ENCODE measurements at regions not wholly inside any gene's neighbourhood (a gene's known extent, or its start where the extent isn't known, plus 50 kb on each side); places are given as distances from the start of the nearest gene placed in this dataset.
"Not testable (repeated sequence)": the region's sequence is repeated elsewhere in the genome, so short reads cannot be mapped to it uniquely, and the experiment has no call there.

GRCh38 chr6:27800731-27801373, 111.3 kb downstream of the OR2B2 start:
- Histone ChIP-seq H3K9me3 (ENCODE audit: control insufficient read depth in 2 of 2, insufficient read depth in 1 of 2, low read depth in 1 of 2, low read length in 1 of 2) (no peaks in the 10 kb centered on the region), H3K27ac (ENCODE audit: low read depth in 1 of 3, low read length in 2 of 3) (no peak overlapping the region), H3K4me3 (ENCODE audit: low read depth in 1 of 3, low read length in 3 of 3) (no peak overlapping the region), H3K27me3 (ENCODE audit: control insufficient read depth in 3 of 3, insufficient read depth in 3 of 3, low read length in 3 of 3) (no peaks in the 10 kb centered on the region), H3K36me3 (ENCODE audit: control insufficient read depth in 3 of 3, insufficient read depth in 2 of 3, low read depth in 1 of 3, low read length in 3 of 3) (no peaks in the 10 kb centered on the region), H3K4me1 (ENCODE audit: control insufficient read depth in 3 of 3, insufficient read depth in 2 of 3, low read depth in 1 of 3, low read length in 2 of 3) (no peaks in the 10 kb centered on the region)
- DNase-seq (no peak), FAIRE-seq (no peak)
- WGBS, 3 donors = 80 to 94% (median 91%) methylated on average over 2 of the region's 2 CpGs

- FAIRE-seq (no peak), DNase-seq (no peak)
- Histone ChIP-seq H3K36me3 (ENCODE audit: control insufficient read depth in 3 of 3, insufficient read depth in 2 of 3, low read depth in 1 of 3, low read length in 3 of 3) (no peaks in the 10 kb centered on the region), H3K4me1 (ENCODE audit: control insufficient read depth in 3 of 3, insufficient read depth in 2 of 3, low read depth in 1 of 3, low read length in 2 of 3) (peaks cover 0 to 24% (median 4%) of the 10 kb centered on the region in 3 donors), H3K27ac (ENCODE audit: low read depth in 1 of 3, low read length in 2 of 3) (no peak overlapping the region), H3K27me3 (ENCODE audit: control insufficient read depth in 3 of 3, insufficient read depth in 3 of 3, low read length in 3 of 3) (no peaks in the 10 kb centered on the region), H3K4me3 (ENCODE audit: low read depth in 1 of 3, low read length in 3 of 3) (no peak overlapping the region), H3K9me3 (ENCODE audit: control insufficient read depth in 2 of 2, insufficient read depth in 1 of 2, low read depth in 1 of 2, low read length in 1 of 2) (no peaks in the 10 kb centered on the region)
- 63 to 88% (median 80%) methylated on average over 1 of the region's 1 CpG for WGBS, 3 donors
These were observed 114.2 kb downstream of the OR2B2 start for GRCh38 chr6:27797960-27798359.

GRCh38 chr6:27796736-27797481, 115.3 kb downstream of the OR2B2 start:
- H3K9me3 ChIP-seq (ENCODE audit: control insufficient read depth in 2 of 2, insufficient read depth in 1 of 2, low read depth in 1 of 2, low read length in 1 of 2); H3K36me3 ChIP-seq (ENCODE audit: control insufficient read depth in 3 of 3, insufficient read depth in 2 of 3, low read depth in 1 of 3, low read length in 3 of 3); H3K4me3 ChIP-seq (ENCODE audit: low read depth in 1 of 3, low read length in 3 of 3); H3K27me3 ChIP-seq (ENCODE audit: control insufficient read depth in 3 of 3, insufficient read depth in 3 of 3, low read length in 3 of 3); FAIRE-seq; DNase-seq; H3K27ac ChIP-seq (ENCODE audit: low read depth in 1 of 3, low read length in 2 of 3): not testable (repeated sequence)
- peaks cover 0 to 24% (median 4%) of the 10 kb centered on the region in 3 donors for H3K4me1 ChIP-seq (ENCODE audit: control insufficient read depth in 3 of 3, insufficient read depth in 2 of 3, low read depth in 1 of 3, low read length in 2 of 3)
- 92 to 94% (median 92%) methylated on average over 8 of the region's 8 CpGs for WGBS, 3 donors

- peak; percentile 95 for DNase-seq
- peaks cover 0 to 30% (median 4%) of the 10 kb centered on the region in 3 donors for H3K4me1 ChIP-seq (ENCODE audit: control insufficient read depth in 3 of 3, insufficient read depth in 2 of 3, low read depth in 1 of 3, low read length in 2 of 3)
- H3K27ac ChIP-seq (ENCODE audit: low read depth in 1 of 3, low read length in 2 of 3) = no peak overlapping the region
- no peak overlapping the region for H3K4me3 ChIP-seq (ENCODE audit: low read depth in 1 of 3, low read length in 3 of 3)
- FAIRE-seq = no peak
- H3K27me3 ChIP-seq (ENCODE audit: control insufficient read depth in 3 of 3, insufficient read depth in 3 of 3, low read length in 3 of 3) = no peaks in the 10 kb centered on the region
- 1 to 6% (median 5%) methylated on average over 5 of the region's 5 CpGs for WGBS, 3 donors
- H3K36me3 ChIP-seq (ENCODE audit: control insufficient read depth in 3 of 3, insufficient read depth in 2 of 3, low read depth in 1 of 3, low read length in 3 of 3) = no peaks in the 10 kb centered on the region
- H3K9me3 ChIP-seq (ENCODE audit: control insufficient read depth in 2 of 2, insufficient read depth in 1 of 2, low read depth in 1 of 2, low read length in 1 of 2) = no peaks in the 10 kb centered on the region
These were observed 116.3 kb downstream of the OR2B2 start for GRCh38 chr6:27795697-27796494.

GRCh38 chr6:27791182-27791943, 120.8 kb downstream of the OR2B2 start:
- Histone ChIP-seq H3K9me3 (ENCODE audit: control insufficient read depth in 2 of 2, insufficient read depth in 1 of 2, low read depth in 1 of 2, low read length in 1 of 2) (no peaks in the 10 kb centered on the region), H3K27me3 (ENCODE audit: control insufficient read depth in 3 of 3, insufficient read depth in 3 of 3, low read length in 3 of 3) (no peaks in the 10 kb centered on the region), H3K4me3 (ENCODE audit: low read depth in 1 of 3, low read length in 3 of 3) (peak overlapping the region in 2 of 3 donors; percentile 41 to 58), H3K36me3 (ENCODE audit: control insufficient read depth in 3 of 3, insufficient read depth in 2 of 3, low read depth in 1 of 3, low read length in 3 of 3) (no peaks in the 10 kb centered on the region), H3K4me1 (ENCODE audit: control insufficient read depth in 3 of 3, insufficient read depth in 2 of 3, low read depth in 1 of 3, low read length in 2 of 3) (peaks cover 0 to 30% (median 4%) of the 10 kb centered on the region in 3 donors), H3K27ac (ENCODE audit: low read depth in 1 of 3, low read length in 2 of 3) (peak overlapping the region; percentile 72 to 87 (median 75))
- peak; percentile 48 to 84 for DNase-seq
- FAIRE-seq = no peak
- 7 to 19% (median 8%) methylated on average over 22 of the region's 22 CpGs for WGBS, 3 donors

GRCh38 chr6:27788376-27788775, 123.8 kb downstream of the OR2B2 start:
- WGBS, 3 donors = 94 to 96% (median 96%) methylated on average over 17 of the region's 17 CpGs
- not testable (repeated sequence) for H3K4me3 ChIP-seq (ENCODE audit: low read depth in 1 of 3, low read length in 3 of 3); H3K9me3 ChIP-seq (ENCODE audit: control insufficient read depth in 2 of 2, insufficient read depth in 1 of 2, low read depth in 1 of 2, low read length in 1 of 2); H3K27ac ChIP-seq (ENCODE audit: low read depth in 1 of 3, low read length in 2 of 3); H3K36me3 ChIP-seq (ENCODE audit: control insufficient read depth in 3 of 3, insufficient read depth in 2 of 3, low read depth in 1 of 3, low read length in 3 of 3); DNase-seq; H3K27me3 ChIP-seq (ENCODE audit: control insufficient read depth in 3 of 3, insufficient read depth in 3 of 3, low read length in 3 of 3); H3K4me1 ChIP-seq (ENCODE audit: control insufficient read depth in 3 of 3, insufficient read depth in 2 of 3, low read depth in 1 of 3, low read length in 2 of 3); FAIRE-seq

- Histone ChIP-seq H3K36me3 (ENCODE audit: control insufficient read depth in 3 of 3, insufficient read depth in 2 of 3, low read depth in 1 of 3, low read length in 3 of 3) (no peaks in the 10 kb centered on the region), H3K27ac (ENCODE audit: low read depth in 1 of 3, low read length in 2 of 3) (no peak overlapping the region), H3K4me1 (ENCODE audit: control insufficient read depth in 3 of 3, insufficient read depth in 2 of 3, low read depth in 1 of 3, low read length in 2 of 3) (peaks cover 0 to 11% (median 0%) of the 10 kb centered on the region in 3 donors), H3K4me3 (ENCODE audit: low read depth in 1 of 3, low read length in 3 of 3) (no peak overlapping the region), H3K9me3 (ENCODE audit: control insufficient read depth in 2 of 2, insufficient read depth in 1 of 2, low read depth in 1 of 2, low read length in 1 of 2) (no peaks in the 10 kb centered on the region), H3K27me3 (ENCODE audit: control insufficient read depth in 3 of 3, insufficient read depth in 3 of 3, low read length in 3 of 3) (no peaks in the 10 kb centered on the region)
- FAIRE-seq (no peak), DNase-seq (no peak)
- WGBS, 3 donors = 4 to 29% (median 23%) methylated on average over 1 of the region's 1 CpG
These were observed 126.1 kb downstream of the OR2B2 start for GRCh38 chr6:27786048-27786447.

- H3K4me1 ChIP-seq (ENCODE audit: control insufficient read depth in 3 of 3, insufficient read depth in 2 of 3, low read depth in 1 of 3, low read length in 2 of 3) = peaks cover 0 to 11% (median 0%) of the 10 kb centered on the region in 3 donors
- no peak overlapping the region for H3K27ac ChIP-seq (ENCODE audit: low read depth in 1 of 3, low read length in 2 of 3)
- DNase-seq (peak in 1 of 2 donors; percentile 36), FAIRE-seq (no peak)
- no peaks in the 10 kb centered on the region for H3K36me3 ChIP-seq (ENCODE audit: control insufficient read depth in 3 of 3, insufficient read depth in 2 of 3, low read depth in 1 of 3, low read length in 3 of 3)
- WGBS, 3 donors = 29 to 53% (median 40%) methylated on average over 2 of the region's 2 CpGs
- no peaks in the 10 kb centered on the region for H3K27me3 ChIP-seq (ENCODE audit: control insufficient read depth in 3 of 3, insufficient read depth in 3 of 3, low read length in 3 of 3)
- no peaks in the 10 kb centered on the region for H3K9me3 ChIP-seq (ENCODE audit: control insufficient read depth in 2 of 2, insufficient read depth in 1 of 2, low read depth in 1 of 2, low read length in 1 of 2)
- no peak overlapping the region for H3K4me3 ChIP-seq (ENCODE audit: low read depth in 1 of 3, low read length in 3 of 3)
These were observed 126.9 kb downstream of the OR2B2 start for GRCh38 chr6:27785294-27785693.

Measured in small intestine (tissue), 7 donors.